Type B pancreatic cell (in vitro differentiated cells): ENCODE measurements at regions not wholly inside any gene's neighbourhood (a gene's known extent, or its start where the extent isn't known, plus 50 kb on each side); places are given as distances from the start of the nearest gene placed in this dataset.

Source experiments
- DNase-seq: peaks from one replicate; pipeline ENCODE4 v3.0.0; 2021; ENCODE audit warnings: mixed read lengths; ENCODE audit not compliant: unreplicated experiment; ENCODE audit errors: extremely low spot score
- H3K27ac Mint-ChIP-seq: 2 replicates; pipeline ENCODE4 v1.8.0; 2021; ENCODE audit warnings: mild to moderate bottlenecking, mixed read lengths
- H3K27me3 Mint-ChIP-seq: 2 replicates; pipeline ENCODE4 v1.8.0; 2021; ENCODE audit warnings: mixed read lengths
- H3K36me3 Mint-ChIP-seq: 2 replicates; pipeline ENCODE4 v1.8.0; 2021; ENCODE audit warnings: mixed read lengths
- H3K4me1 Mint-ChIP-seq: one replicate; pipeline ENCODE4 v1.8.0; 2021; ENCODE audit warnings: mixed read lengths; ENCODE audit not compliant: unreplicated experiment
- H3K4me3 Mint-ChIP-seq: 2 replicates; pipeline ENCODE4 v1.8.0; 2021; ENCODE audit warnings: mild to moderate bottlenecking, mixed read lengths
- H3K9me3 Mint-ChIP-seq: 2 replicates; pipeline ENCODE4 v1.8.0; 2021; ENCODE audit warnings: mixed read lengths
- CTCF ChIP-seq: fragments of 200-600 bp; sonication (generic); conservative IDR thresholded peaks from 2 replicates; pipeline ENCODE4 v1.5.0; 2021; ENCODE audit warnings: antibody characterized with exemption, mild to moderate bottlenecking

GRCh38 chr3:29214009-29214658, 66.7 kb upstream of the RBMS3 start:
- Mint-ChIP-seq H3K36me3 (no peaks in the 10 kb centered on the region), H3K9me3 (peaks cover 5% of the 10 kb centered on the region), H3K27me3 (no peaks in the 10 kb centered on the region), H3K27ac (no peak overlapping the region), H3K4me1 (peaks cover 23% of the 10 kb centered on the region), H3K4me3 (no peak overlapping the region)
- no peak for DNase-seq
- TF ChIP-seq CTCF, result no peak

DNA sequence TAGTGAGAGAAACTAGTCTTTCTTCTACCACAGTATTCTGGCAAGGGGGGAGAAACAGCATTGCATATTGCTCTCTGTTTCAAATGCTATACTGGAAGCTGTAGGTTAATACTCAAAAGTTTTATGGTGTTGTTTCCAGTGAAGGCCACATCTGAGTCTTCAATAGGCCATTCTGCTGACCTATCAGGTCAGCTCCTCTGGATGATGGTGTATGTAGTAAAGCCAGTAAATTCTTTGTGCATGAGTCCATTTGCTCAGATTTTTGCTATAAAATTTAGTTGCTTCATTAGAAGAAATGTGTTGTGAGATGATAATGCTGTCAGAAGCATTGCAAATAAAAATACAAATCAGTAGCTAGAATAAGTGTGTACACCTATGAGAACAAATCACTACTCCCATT, 64.9 kb upstream of the RBMS3 start:
- Mint-ChIP-seq H3K9me3 (peaks cover 5% of the 10 kb centered on the region), H3K27me3 (no peaks in the 10 kb centered on the region), H3K4me3 (no peak overlapping the region), H3K36me3 (no peaks in the 10 kb centered on the region), H3K4me1 (peaks cover 10% of the 10 kb centered on the region), H3K27ac (no peak overlapping the region)
- TF ChIP-seq CTCF, result no peak
- DNase-seq, result no peak

DNA sequence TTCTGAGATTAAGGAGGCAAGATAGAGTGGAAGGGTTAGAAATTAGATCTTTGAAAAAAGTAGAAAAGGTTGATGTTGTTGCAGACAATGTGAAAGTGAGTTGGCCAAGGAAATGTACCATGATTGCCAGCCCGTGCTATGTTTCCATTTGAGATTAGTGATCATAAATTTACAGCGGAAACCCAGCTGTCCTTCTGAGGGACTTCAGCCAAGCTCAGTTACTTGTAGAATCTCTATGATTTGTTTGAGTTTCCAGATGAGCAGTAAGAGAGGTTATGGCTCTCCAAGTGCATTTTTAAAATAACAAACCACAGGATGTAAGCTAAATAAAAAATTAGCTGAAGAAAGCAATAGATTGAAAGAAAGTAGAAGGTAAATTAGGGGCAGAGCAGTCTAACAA, 54.2 kb upstream of the RBMS3 start:
- H3K4me3 Mint-ChIP-seq, result no peak overlapping the region
- no peak overlapping the region for H3K27ac Mint-ChIP-seq
- H3K9me3 Mint-ChIP-seq, result no peaks in the 10 kb centered on the region
- DNase-seq, result no peak
- H3K4me1 Mint-ChIP-seq, result no peaks in the 10 kb centered on the region
- H3K27me3 Mint-ChIP-seq, result no peaks in the 10 kb centered on the region
- TF ChIP-seq CTCF, result no peak
- H3K36me3 Mint-ChIP-seq, result no peaks in the 10 kb centered on the region

- Mint-ChIP-seq H3K9me3 (no peaks in the 10 kb centered on the region), H3K4me1 (no peaks in the 10 kb centered on the region), H3K4me3 (no peak overlapping the region), H3K27me3 (no peaks in the 10 kb centered on the region), H3K36me3 (no peaks in the 10 kb centered on the region), H3K27ac (no peak overlapping the region)
- TF ChIP-seq CTCF, result no peak
- no peak for DNase-seq
Measured at GRCh38 chr3:29227307-29227706, 53.6 kb upstream of the RBMS3 start.
